Fibroblast of mammary gland (primary cell): ENCODE measurements at regions not wholly inside any gene's neighbourhood (a gene's known extent, or its start where the extent isn't known, plus 50 kb on each side); places are given as distances from the start of the nearest gene placed in this dataset.
A peak's percentile ranks its signal among the peaks of the same experiment; 100 is the strongest.
"Not testable (repeated sequence)": the region's sequence is repeated elsewhere in the genome, so short reads cannot be mapped to it uniquely, and the experiment has no call there.

Experiments
- DNase-seq: peaks from one replicate; pipeline ENCODE4 v3.0.0-alpha.2; 2010; ENCODE audit warnings: low read depth
- H3K4me3 ChIP-seq: 2 replicates; pipeline ENCODE4 v1.5.1; 2011; ENCODE audit warnings: low read depth, mild to moderate bottlenecking, low read length, moderate library complexity; ENCODE audit not compliant: control insufficient read depth
- CTCF ChIP-seq: conservative IDR thresholded peaks from 2 replicates; pipeline ENCODE4 v1.5.1; 2011; ENCODE audit warnings: low read depth, low read length, inconsistent platforms; ENCODE audit not compliant: control insufficient read depth, insufficient read depth

DNA sequence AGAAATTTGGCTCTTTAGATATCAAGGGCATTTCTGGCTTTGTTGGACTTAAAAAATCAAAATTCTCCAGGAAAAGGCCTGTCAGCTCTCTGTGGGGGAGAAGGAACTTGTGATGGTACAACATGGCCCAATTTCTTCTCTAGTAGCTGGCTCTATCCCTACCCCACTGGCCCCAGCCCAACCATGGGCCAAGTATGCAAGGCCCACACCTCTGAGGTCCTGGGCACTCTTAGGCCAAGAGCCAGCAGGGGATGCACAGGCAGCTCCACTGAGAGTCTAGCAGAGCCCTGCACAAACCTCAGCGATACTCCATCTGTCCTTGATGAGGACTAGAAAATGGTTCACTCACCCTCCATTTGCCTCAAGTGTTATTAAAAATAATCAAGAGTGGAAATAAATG, 261.2 kb downstream of the C7orf25 start:
- TF ChIP-seq CTCF, result no peak
- H3K4me3 ChIP-seq, result no peak overlapping the region
- no peak for DNase-seq

- H3K4me3 ChIP-seq, result no peak overlapping the region
Measured at GRCh38 chr7:42650171-42650570, 261.7 kb downstream of the C7orf25 start.

GRCh38 chr7:42645906-42646305, 266.0 kb downstream of the C7orf25 start:
- TF ChIP-seq CTCF, result no peak
- DNase-seq, result peak; percentile 19

More at GRCh38 chr7:42650171-42650570, 261.7 kb downstream of the C7orf25 start:
- DNase-seq, result no peak
- TF ChIP-seq CTCF, result no peak

DNA sequence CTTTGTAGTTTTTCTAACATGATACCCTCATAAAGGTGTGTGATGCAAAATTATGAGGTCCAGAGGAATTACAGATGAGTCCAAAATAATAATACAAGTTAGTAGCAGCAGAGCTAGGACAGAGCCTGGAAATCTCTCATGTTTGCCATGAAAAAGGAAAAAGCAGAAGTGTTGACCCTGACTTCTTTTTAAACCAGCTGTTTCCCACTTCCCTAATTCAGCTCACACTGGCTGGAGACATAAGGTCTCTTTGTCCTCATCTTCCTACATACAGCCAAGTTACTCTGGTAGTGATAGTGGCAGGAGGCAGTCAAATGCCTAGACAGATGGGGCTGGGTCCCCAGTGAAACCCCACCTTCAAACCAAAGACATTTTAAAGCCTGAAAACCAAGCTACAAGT, 269.2 kb downstream of the C7orf25 start:
- H3K4me3 ChIP-seq, result no peak overlapping the region
- TF ChIP-seq CTCF, result no peak
- DNase-seq, result no peak

More at GRCh38 chr7:42645906-42646305, 266.0 kb downstream of the C7orf25 start:
- no peak overlapping the region for H3K4me3 ChIP-seq

- no peak for TF ChIP-seq CTCF
- H3K4me3 ChIP-seq, result no peak overlapping the region
- DNase-seq, result no peak
Measured at GRCh38 chr7:42639930-42640329, 271.9 kb downstream of the C7orf25 start.

DNA sequence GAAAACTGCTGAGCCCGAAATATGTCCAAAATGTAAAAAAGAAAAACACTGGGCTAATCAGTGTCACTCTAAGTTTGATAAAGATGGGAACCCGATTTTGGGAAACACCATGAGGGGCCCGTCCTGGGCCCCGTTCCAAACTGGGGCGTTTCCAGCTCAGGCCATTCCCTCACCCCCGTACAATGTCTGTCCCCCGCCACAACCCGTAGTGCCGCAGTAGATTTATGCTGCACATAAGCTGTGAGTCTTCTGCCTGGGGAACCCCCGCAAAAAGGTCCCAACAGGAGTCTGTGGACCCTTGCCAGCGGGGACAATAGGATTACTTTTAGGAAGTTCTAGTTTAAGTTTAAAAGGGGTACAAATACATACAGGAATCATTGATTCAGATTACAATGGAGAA, 275.5 kb downstream of the C7orf25 start:
- H3K4me3 ChIP-seq, DNase-seq: not testable (repeated sequence)

GRCh38 chr7:42628054-42628453, 283.8 kb downstream of the C7orf25 start:
- no peak for TF ChIP-seq CTCF
- H3K4me3 ChIP-seq, result no peak overlapping the region
- no peak for DNase-seq
